HG03469 (cell line): ENCODE measurements at regions not wholly inside any gene's neighbourhood (a gene's known extent, or its start where the extent isn't known, plus 50 kb on each side); places are given as distances from the start of the nearest gene placed in this dataset.
A peak's percentile ranks its signal among the peaks of the same experiment; 100 is the strongest.

Source experiments
- ATAC-seq: cut with Tn5 transposase; IDR thresholded peaks from one replicate; pipeline ENCODE4 v1.9.1; 2021; ENCODE audit warnings: mild to moderate bottlenecking, moderate library complexity, moderate number of reproducible peaks; ENCODE audit not compliant: unreplicated experiment

GRCh38 chr4:120977435-120977997 lies 55.0 kb upstream of the PRDM5 start:
- ATAC-seq = peak; percentile 90

DNA sequence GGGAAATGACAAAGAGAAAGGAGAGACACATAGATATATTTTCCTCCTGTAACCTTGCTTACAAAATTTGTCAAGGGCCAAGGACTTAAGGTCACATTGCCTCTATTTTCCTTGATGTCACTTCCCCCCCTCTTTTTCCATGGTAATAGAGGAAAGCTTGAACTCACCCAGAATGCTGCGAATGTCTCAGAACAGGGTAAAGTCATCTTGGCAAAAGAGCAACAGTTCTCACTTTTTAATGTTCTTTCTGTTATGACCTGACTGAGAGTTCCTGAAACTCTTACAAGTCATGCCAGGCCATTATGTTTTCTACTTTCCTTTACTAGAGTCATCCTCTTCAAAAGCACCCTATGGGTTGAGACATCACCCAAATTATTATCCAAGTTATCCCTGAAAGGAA lies 50.7 kb upstream of the PRDM5 start:
- no peak for ATAC-seq
